Loucy (cell line): ENCODE measurements at regions not wholly inside any gene's neighbourhood (a gene's known extent, or its start where the extent isn't known, plus 50 kb on each side); places are given as distances from the start of the nearest gene placed in this dataset.

Experiments used
- EZH2phosphoT487 ChIP-seq: fragments of 200-600 bp; IDR thresholded peaks from 2 replicates; pipeline ENCODE4 v1.6.1; 2018; ENCODE audit warnings: antibody characterized with exemption, mild to moderate bottlenecking, moderate library complexity, borderline replicate concordance
- TF ChIP-seq, protein P1 (sequence below): fragments of 200-600 bp; sonication (generic); conservative IDR thresholded peaks from 2 replicates; pipeline ENCODE4 v1.5.1; 2014; ENCODE audit warnings: mild to moderate bottlenecking, antibody characterized with exemption, low read length

DNA sequence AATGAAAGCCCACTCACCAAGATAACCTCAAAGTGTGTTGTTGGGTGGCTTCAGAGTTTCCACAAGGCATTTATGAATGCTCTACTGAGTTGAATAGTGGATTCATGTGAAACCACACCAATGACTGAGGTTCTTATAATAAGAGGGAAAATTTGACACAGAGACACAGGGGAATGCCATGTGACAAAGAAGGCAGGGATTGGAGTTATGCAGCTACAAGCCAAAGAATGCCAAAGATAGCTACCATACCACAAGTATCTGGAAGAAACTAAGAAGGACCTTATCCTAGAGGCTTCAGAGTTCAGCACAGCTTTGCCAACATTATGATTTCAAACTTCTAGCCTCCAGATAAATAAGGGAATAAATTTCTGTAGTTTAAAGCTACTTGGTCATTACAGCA, 68.0 kb upstream of the PCDH15 start:
- TF ChIP-seq, protein P1, sequence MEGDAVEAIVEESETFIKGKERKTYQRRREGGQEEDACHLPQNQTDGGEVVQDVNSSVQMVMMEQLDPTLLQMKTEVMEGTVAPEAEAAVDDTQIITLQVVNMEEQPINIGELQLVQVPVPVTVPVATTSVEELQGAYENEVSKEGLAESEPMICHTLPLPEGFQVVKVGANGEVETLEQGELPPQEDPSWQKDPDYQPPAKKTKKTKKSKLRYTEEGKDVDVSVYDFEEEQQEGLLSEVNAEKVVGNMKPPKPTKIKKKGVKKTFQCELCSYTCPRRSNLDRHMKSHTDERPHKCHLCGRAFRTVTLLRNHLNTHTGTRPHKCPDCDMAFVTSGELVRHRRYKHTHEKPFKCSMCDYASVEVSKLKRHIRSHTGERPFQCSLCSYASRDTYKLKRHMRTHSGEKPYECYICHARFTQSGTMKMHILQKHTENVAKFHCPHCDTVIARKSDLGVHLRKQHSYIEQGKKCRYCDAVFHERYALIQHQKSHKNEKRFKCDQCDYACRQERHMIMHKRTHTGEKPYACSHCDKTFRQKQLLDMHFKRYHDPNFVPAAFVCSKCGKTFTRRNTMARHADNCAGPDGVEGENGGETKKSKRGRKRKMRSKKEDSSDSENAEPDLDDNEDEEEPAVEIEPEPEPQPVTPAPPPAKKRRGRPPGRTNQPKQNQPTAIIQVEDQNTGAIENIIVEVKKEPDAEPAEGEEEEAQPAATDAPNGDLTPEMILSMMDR = no peak
- TF ChIP-seq EZH2phosphoT487 = no peak
